Coronary artery (tissue), 2 donors: ENCODE measurements at regions not wholly inside any gene's neighbourhood (a gene's known extent, or its start where the extent isn't known, plus 50 kb on each side); places are given as distances from the start of the nearest gene placed in this dataset.

Source experiments
- DNase-seq: peaks from one replicate; pipeline ENCODE4 v3.0.0-alpha.2; 2017; ENCODE audit warnings: low spot score
- H3K27ac ChIP-seq, 2 donors: fragments of 200-600 bp; sonication (generic); one replicate each; pipeline ENCODE4 v1.5.1; 2016 to 2019
- H3K4me3 ChIP-seq: fragments of 200-600 bp; sonication (generic); 2 replicates; pipeline ENCODE4 v1.5.1; 2016; ENCODE audit warnings: mild to moderate bottlenecking, moderate library complexity
- TF ChIP-seq, protein P1 (sequence below): fragments of 200-600 bp; sonication (generic); IDR thresholded peaks from one replicate; pipeline ENCODE4 v1.5.1; 2019; ENCODE audit warnings: antibody characterized with exemption

DNA sequence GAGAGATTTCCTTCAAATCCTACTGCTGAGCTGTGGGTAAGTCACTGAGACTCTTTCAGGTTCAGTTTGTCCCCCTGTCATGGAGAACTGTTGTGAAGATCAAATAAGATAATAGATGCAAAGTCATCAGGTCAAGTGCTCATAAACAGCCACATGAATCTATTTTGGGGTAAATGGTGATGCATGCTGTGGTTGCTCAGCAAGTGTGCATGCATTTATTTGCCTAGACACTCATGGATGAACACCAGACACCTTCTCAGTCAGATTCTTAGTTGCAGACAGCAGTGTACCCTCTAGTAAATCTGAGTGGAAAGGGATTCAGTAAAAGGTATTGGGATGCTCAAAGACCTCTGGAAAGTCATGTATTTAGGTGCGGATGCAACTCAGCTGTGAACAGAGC, 168.0 kb upstream of the FOXA2 start:
- Histone ChIP-seq H3K4me3 (no peak overlapping the region), H3K27ac (no peak overlapping the region)
- DNase-seq: no peak
- TF ChIP-seq, protein P1, sequence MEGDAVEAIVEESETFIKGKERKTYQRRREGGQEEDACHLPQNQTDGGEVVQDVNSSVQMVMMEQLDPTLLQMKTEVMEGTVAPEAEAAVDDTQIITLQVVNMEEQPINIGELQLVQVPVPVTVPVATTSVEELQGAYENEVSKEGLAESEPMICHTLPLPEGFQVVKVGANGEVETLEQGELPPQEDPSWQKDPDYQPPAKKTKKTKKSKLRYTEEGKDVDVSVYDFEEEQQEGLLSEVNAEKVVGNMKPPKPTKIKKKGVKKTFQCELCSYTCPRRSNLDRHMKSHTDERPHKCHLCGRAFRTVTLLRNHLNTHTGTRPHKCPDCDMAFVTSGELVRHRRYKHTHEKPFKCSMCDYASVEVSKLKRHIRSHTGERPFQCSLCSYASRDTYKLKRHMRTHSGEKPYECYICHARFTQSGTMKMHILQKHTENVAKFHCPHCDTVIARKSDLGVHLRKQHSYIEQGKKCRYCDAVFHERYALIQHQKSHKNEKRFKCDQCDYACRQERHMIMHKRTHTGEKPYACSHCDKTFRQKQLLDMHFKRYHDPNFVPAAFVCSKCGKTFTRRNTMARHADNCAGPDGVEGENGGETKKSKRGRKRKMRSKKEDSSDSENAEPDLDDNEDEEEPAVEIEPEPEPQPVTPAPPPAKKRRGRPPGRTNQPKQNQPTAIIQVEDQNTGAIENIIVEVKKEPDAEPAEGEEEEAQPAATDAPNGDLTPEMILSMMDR: no peak

DNA sequence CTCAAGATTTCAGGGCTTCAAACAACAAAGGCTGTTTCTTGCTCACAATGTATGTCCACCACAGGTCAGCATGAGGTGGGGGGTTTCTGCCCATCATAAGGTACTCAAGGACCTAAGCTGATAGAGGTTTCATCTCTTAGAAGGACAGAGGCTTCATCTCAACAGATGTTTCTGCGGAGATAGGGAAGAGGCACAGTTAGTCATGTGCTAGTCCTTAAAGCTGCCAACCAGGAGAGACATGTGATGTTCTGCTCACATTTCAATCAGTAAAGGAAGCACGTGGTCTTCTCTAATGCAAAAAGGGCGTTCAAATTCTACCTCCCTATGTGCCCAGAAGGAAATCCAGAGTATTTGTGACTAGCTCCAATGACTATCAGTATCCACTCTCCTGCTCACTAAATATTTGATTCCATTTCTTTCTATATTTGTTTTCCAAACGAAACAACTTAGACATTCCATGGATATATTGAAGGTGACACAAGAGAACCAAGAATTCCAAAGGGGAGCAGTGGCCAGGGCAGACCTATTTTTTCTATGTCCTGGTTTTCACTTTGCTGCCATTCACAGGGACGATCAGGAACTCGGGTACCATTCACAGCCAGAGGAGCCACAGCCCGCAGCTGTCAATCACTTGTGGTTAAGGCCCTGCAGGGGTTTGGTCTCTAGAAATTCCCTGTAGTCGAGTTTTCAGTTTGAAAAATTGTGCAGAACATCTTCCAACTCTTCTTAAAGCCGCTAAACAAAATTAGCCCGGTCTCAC, 173.2 kb upstream of the FOXA2 start:
- TF ChIP-seq, protein P1: no peak
- no peak for DNase-seq
- Histone ChIP-seq H3K4me3 (no peak overlapping the region), H3K27ac (peak overlapping the region; percentile 17 to 62)

DNA sequence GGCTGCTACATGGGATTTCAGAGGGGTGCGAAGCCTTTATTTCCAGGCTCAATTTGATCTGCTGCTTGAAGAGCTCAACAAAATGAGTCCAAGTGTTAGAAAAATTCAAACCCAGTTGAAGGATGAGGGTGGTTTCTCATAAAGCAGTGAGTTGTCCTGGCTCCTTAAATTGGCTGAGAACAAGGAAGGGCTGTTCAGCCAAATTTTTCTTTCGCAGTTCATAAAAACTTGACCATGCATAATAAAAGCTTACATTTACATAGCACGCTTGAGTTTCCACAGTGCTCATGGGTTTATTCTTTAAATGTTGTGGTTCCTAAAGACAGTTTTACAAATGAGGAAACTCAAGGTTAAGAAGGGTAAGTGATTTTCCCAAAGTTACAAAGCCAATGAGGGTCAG, 174.4 kb upstream of the FOXA2 start:
- H3K27ac ChIP-seq: peak overlapping the region in 1 of 2 donors; percentile 62
- TF ChIP-seq, protein P1: no peak
- no peak for DNase-seq
- no peak overlapping the region for H3K4me3 ChIP-seq

DNA sequence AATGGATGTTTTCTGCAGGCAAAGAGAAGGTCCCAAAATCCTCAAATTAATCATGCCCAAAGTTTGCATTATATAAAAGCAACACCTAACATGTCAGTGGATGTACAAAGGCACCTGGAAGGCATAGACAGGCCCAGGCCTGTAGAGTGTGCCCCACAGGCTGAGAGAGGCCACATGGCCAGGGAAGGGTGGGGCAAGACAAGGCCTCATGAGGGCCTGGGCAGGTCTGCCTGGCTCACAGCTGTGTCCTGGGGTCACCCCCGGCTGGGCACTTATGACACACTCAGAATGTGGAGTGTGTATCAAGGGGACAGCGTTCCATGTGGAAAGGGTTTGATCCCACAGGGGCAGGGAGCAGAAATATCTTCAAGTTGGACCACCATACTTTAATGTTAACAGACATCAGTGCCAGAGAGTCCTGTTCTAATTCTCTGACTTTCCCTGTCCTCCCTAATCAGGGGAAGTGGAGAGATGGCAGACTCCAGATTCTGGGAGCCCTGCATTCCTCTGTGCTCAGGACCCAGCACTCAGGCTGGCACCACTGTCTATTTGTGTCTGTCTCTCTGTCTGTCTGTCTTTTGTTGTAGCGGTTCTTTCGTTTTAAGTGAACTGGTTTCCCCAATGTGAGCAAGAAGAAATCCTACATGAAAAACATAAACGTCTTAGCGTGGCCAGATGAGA, 178.3 kb upstream of the FOXA2 start:
- DNase-seq: no peak
- H3K27ac ChIP-seq: peak overlapping the region; percentile 86 to 91
- peak overlapping the region; percentile 26 for H3K4me3 ChIP-seq

DNA sequence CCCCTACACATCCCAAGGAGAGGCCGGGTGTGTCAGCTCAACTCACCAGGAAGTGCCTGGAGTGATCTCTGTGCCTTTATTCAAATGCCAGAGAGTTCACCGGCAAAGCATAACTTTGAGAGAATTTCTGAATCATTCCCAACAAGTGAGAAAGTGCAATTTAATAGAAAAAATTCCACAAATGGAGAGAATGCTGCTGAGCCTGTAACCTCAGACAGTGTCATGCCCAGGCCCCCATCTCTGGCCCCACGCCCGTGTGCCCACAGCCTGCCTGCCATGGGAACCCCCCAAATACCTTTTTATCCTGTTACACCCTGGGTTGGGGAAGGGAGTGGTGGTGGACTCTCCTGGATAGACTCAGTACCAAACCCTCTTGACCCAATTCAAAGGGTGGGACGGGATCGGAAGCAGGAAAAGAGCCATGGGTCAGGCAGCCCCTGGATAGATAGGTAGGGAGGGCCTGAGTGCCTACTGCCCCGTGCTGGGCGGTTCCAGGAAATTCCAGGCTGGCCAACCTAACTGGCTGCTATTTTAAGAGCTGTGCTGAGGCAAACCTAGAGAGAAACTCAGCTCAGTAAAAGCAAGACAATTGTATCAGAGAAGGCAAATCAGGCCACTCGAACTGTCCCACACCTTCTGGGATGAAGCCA, 179.0 kb upstream of the FOXA2 start:
- TF ChIP-seq, protein P1: no peak
- Histone ChIP-seq H3K27ac (peak overlapping the region; percentile 86 to 91), H3K4me3 (peak overlapping the region; percentile 26)
- DNase-seq: no peak

More for the DNA sequence above, 178.3 kb upstream of the FOXA2 start:
- TF ChIP-seq, protein P1: no peak

DNA sequence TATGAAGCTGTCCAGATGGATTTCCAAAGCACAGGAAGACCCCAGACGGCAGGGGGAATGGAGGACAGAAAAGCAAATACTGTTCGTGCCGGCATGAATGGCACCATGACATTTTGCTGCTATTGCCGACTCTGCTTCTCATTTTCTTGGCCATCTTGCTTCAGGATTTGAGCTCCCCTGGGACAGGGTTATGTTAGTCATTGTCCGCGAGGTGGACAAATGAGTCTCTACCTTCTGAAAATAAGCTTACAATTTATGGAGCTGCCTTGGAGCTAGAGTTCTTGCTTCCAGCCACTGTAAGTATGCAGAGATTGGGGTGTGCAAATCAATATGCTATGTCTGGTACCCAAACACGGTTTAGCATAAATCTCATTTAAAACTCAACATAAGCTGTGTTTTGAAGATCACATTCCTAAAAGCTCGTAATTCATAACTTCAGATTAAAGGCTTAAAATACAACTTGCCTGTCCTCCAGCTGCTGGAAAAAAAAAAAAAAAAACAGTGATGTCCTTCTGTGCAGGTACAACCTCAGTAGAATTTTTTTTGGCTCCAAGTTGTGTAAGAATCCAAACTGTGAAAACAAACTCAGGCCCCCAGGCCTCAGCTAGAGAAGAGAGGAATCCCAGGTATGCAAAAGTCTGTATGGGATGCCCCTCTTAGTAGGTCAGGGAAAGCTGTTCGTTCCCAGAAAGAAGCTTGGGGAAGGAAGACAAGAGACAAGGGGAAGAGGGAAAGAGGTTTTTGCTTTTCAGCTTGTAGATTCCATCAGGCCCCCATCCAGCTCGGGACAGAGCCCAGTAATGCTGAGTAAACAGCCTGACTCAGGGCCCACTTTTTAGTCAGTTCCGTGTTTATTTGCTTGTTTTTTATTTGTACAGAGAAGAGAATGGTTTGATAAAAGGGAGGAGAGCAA, 184.2 kb upstream of the FOXA2 start:
- Histone ChIP-seq H3K27ac (no peak overlapping the region), H3K4me3 (no peak overlapping the region)
- DNase-seq: no peak
- TF ChIP-seq, protein P1: no peak
